H1 (cell line): ENCODE measurements at regions not wholly inside any gene's neighbourhood (a gene's known extent, or its start where the extent isn't known, plus 50 kb on each side); places are given as distances from the start of the nearest gene placed in this dataset.

Experiments
- ATF3 ChIP-seq: IDR thresholded peaks from 2 replicates; pipeline ENCODE4 v1.6.1; 2011; ENCODE audit warnings: low read depth, mild to moderate bottlenecking, low read length; ENCODE audit not compliant: insufficient read depth
- E2F6 ChIP-seq: IDR thresholded peaks from 2 replicates; pipeline ENCODE4 v1.6.1; 2012; ENCODE audit warnings: inconsistent platforms
- EZH2 ChIP-seq: fragments of 200-600 bp; sonication (generic); IDR thresholded peaks from 2 replicates; pipeline ENCODE4 v1.7.1; 2012; ENCODE audit warnings: low read depth, mild to moderate bottlenecking, moderate library complexity, low read length, inconsistent platforms; ENCODE audit not compliant: severe bottlenecking
- HDAC6 ChIP-seq: IDR thresholded peaks from one replicate; pipeline ENCODE4 v1.7.1; 2012; ENCODE audit warnings: low read depth, mild to moderate bottlenecking, inconsistent platforms, low read length, moderate library complexity
- POU5F1 ChIP-seq: IDR thresholded peaks from 2 replicates; pipeline ENCODE4 v1.6.1; 2011; ENCODE audit warnings: low read depth, mild to moderate bottlenecking, low read length, moderate library complexity
- RFX5 ChIP-seq: IDR thresholded peaks from 2 replicates; pipeline ENCODE4 v1.6.1; 2011; ENCODE audit warnings: low read depth, low read length, improper control_type of control experiment, borderline replicate concordance
- RNF2 ChIP-seq: fragments of 200-900, 300-1000 bp; sonication (generic); IDR thresholded peaks from 2 replicates; pipeline ENCODE4 v1.7.1; 2016; ENCODE audit warnings: borderline replicate concordance, low read depth, mild to moderate bottlenecking, antibody characterized with exemption, low read length; ENCODE audit not compliant: poor library complexity, severe bottlenecking; ENCODE audit errors: missing control alignments

GRCh38 chr6:164928057-164928727 is 381.2 kb downstream of the C6orf118 start (continued):
- TF ChIP-seq RFX5 (no peak), POU5F1 (no peak), HDAC6 (no peak), EZH2 (no peak), ATF3 (no peak), E2F6 (no peak), RNF2 (no peak)
